Inferior parietal cortex (tissue), 1 donor: ENCODE measurements at regions not wholly inside any gene's neighbourhood (a gene's known extent, or its start where the extent isn't known, plus 50 kb on each side); places are given as distances from the start of the nearest gene placed in this dataset.
"Not testable (repeated sequence)": the region's sequence is repeated elsewhere in the genome, so short reads cannot be mapped to it uniquely, and the experiment has no call there.

Source experiments
- DNase-seq: peaks from one replicate; pipeline ENCODE4 v3.0.0-alpha.2; 2016; ENCODE audit errors: extremely low spot score

DNA sequence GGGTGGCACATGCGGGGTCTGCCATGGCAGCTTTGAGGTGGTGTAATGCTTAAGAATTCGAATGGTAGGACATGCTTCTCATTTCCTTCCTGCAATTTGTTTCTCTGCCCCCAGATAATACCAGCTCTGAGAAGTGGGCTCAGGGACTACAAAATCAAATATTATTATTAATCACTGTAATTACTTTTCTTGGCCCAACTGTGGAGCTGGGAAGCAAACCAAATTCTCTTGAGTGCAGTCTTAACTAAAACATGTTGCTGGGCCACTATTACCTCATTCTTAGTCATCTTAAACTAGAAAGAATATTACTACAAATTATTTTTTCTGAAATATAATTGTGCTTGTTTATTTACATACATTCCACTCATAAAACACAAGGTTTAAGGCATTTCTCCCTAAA is 566.7 kb upstream of the NRP1 start:
- no peak for DNase-seq

DNA sequence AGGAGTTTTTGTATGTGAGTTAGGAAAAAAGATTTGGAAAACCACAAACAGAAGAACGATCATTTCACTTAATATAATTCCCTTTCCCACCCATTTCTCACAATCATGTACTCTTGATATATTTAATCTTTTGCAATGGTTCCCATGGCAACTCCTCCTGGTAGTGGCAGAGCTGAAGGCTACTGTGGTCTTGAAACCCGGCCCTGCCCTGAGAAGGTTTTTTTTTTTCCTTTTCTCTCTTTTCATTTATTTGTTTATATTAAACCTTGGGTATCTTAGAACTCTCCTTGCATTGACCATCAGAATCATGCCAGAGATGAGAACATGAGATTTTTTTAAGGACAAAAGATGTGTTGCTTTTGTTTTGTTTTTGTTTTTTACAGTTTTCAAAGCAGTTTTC is 566.1 kb upstream of the NRP1 start:
- no peak for DNase-seq

DNA sequence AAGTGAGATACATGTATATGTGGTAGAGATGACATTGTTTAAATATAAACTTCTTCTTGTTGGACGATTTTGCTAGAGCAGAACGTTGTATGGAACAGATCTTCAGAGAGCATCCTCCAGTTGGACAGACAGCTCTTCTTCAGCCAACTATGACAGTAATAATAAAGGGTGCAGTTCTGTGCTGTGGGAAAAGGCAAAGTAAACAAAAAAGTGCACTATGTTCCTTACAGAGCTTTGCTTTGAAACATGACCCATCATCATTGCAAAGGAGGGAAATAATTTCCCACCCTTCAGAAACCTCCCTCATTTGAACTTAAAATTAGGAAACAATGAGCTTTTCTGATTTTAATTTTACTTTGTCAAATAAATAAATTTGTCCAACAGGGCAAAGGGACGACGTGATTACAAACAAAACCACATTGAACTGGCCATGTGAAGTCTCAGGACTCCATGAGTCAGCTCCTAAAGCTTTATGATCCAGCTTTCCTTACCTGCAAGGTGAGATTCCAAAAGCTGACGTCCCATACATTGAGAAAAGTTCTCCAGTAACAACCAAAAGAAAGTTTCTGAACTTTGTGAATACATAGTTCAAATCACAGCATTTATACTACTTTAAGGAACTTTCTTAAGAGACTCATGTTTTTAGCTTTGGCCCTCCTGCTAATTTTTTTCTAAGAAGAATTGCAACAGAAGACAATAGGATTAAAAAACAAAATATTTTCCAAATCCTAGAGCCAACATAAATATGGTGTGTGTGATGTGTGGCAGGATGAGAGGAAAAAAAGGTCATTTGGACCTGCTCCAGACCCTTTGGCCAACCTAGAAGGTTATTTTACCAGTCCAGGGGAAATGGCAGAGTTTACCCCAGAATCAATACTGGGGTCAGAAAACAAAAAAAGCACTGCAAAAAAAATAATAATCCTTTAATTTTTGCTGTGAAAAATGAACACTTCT is 565.4 kb upstream of the NRP1 start:
- DNase-seq, result no peak

- no peak for DNase-seq
Observed at GRCh38 chr10:33897291-33897752, 562.9 kb upstream of the NRP1 start.

- no peak for DNase-seq
Observed at GRCh38 chr10:33893506-33893905, 559.0 kb upstream of the NRP1 start.

- DNase-seq, result no peak
Observed at GRCh38 chr10:33889371-33889770, 554.9 kb upstream of the NRP1 start.

GRCh38 chr10:33887188-33887587 is 552.7 kb upstream of the NRP1 start:
- DNase-seq, result no peak

GRCh38 chr10:33886299-33886698 is 551.8 kb upstream of the NRP1 start:
- no peak for DNase-seq

DNA sequence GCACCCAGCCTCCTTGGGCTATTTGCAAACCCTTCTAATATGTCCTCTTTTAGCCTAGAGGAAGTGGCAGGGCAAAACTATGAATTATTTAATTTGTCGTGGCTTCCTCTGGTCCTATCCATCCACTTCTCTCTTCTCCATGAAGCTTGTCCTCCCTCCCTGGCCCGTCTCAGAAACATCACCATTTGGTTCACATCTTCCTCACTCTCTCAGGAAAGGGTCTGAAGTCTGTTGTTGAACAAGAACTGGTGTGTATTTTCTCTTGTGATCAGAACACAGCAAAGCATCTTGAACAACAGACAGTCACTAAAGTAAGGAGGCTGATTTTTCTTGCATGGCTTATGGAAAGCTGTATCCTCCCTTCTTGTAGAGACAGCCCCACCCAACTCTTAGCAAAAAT is 550.1 kb upstream of the NRP1 start:
- no peak for DNase-seq

- DNase-seq, result no peak
Observed at GRCh38 chr10:33883881-33884280, 549.4 kb upstream of the NRP1 start.

DNA sequence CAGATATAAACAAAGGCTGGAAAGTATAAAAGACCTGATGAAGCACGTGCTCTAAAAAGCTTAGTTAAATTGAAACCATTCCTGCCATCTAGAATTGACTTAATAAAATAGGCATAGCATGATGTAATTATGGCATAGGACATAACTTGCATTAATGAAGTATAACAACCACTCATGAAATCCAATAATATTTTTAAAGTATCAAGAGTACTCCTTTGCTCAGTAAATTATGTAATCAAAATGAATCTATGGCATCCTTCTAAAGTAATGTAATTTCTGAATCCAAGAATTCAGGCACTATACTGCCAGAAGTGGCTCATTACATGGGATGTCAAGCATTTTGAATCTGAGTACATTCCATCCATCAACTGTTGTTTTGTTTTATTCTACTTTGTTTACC is 548.5 kb upstream of the NRP1 start:
- no peak for DNase-seq

DNA sequence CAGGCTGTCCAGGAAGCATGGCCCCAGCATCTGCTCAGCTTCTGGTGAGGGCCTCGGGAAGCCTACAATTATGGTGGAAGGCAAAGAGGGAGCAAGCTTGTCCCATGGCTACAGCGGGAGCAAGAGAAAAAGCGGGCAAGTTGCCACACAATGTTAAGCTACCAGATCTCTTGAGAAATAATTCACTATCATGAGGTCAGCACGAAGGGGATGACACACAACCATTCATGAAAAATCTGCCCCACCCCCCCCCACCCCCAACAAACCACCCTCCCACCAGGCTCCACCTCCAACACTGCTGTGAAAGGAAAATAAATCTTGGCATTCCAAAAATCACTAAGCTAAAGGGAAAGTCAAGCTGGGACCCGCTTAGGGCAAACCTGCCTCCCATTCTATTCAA is 545.8 kb upstream of the NRP1 start:
- DNase-seq, result no peak

DNA sequence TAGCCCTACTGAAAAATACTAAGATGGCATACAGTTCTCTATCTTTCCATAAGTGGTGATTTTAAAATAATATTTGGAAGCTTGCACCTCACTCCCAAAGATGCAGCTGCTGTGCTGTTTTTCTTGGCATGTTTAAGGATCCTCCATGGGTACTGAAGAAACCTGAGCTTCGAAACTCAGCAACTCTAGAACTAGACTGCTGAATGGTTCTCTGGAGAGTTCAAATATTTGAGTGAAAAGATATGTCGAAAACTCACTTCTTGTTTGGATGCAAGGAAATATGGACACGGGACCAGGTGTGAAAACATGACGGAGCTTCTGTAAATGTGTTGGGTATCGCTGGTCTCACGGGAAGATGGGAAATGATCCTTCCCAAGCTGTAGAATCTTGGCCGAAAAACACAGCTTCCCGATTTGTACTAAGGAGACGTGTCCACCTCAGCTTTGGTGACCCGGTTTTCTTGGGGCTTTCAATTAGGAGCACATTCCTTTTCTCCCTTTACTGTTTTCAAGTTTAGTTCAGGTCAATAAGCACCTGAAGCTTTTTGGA is 543.8 kb upstream of the NRP1 start:
- no peak for DNase-seq

DNA sequence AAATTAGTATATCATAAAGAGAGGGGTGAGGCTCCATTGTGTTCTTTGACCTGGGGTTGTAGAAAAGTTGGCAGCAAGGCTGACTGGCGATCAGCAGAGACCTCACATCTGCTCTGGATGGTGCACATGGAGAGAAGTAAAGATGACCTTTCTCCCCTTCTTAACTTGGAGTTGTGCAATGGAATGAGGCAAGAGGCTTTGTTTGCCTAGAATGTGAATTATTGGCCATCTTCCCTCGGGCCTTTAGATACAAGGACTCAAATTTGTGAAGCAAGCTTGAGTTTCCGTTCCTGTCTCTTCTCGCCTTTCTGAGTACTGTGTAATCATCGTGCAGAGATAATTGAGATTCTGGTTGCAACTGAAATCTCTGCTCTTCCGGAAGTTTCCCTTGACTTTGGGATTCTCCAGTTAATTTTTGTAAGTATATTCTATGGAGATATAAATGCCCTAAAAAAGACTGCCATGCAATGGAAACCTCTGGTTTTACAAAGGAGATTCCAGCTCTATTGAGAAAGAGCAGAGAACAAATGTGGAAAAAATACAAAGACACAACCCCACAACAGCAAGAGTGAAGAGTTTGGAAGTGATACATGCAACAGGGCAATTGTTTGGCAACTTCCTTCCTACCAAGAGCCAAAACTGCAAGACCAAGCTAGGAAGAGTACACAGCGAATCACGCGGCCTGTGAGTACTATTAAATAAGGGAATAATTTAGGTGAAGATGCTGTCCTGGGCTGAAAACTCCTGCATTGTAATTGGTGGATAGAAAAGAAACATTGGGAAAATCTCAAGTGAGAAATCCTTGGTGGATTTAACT is 542.3 kb upstream of the NRP1 start:
- DNase-seq, result no peak

- DNase-seq, result no peak
Observed at GRCh38 chr10:33875924-33876583, 541.6 kb upstream of the NRP1 start.

GRCh38 chr10:33871061-33871956 is 536.8 kb upstream of the NRP1 start:
- DNase-seq, result no peak

DNA sequence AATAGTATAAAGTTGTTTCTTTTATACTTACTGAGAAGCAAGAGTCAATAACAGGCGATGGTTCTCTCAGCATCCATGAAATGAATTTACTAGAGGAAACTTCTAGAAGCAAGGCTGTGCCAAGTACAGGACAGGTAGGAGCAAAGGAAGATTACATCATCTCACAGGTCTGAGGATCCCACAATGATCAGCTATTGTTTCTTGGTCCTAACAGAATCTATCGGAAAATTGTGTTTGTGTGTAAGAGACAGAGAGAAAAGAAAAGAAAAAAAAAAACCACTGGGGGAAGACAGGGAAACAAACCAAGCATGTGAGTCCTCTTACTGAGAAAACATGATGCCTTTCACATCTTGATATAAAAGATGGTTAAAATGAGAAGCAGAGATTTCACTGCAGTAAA is 535.0 kb upstream of the NRP1 start:
- no peak for DNase-seq

DNA sequence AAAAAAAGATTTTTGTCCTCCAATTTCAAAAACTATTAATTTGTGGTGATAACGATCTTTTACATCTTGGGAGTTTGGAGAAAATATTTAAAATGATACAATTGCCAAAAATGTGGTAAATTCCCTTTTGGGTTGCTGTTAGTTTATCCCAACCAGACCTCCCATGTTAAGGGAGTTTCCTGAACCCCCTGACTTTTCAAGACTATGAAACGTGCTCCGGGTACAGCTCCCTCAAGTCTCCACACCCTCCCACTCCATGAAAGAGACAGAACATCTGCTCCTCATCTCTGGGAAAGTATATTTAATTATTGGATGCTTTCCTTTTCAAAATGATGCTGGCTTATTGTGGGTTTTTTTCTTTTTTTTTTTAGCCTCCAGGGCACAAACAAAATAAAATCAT is 534.6 kb upstream of the NRP1 start:
- DNase-seq, result no peak

- DNase-seq, result not testable (repeated sequence)
Observed at GRCh38 chr10:33867199-33867789, 532.8 kb upstream of the NRP1 start.

GRCh38 chr10:33863352-33863751 is 528.9 kb upstream of the NRP1 start:
- no peak for DNase-seq
